ENCODE measurements at regions not wholly inside any gene's neighbourhood (a gene's known extent, or its start where the extent isn't known, plus 50 kb on each side); places are given as distances from the start of the nearest gene placed in this dataset.

GRCh38 chrX:15988661-15989603, 134.3 kb upstream of the AP1S2 start:
- TF ChIP-seq, protein P1, sequence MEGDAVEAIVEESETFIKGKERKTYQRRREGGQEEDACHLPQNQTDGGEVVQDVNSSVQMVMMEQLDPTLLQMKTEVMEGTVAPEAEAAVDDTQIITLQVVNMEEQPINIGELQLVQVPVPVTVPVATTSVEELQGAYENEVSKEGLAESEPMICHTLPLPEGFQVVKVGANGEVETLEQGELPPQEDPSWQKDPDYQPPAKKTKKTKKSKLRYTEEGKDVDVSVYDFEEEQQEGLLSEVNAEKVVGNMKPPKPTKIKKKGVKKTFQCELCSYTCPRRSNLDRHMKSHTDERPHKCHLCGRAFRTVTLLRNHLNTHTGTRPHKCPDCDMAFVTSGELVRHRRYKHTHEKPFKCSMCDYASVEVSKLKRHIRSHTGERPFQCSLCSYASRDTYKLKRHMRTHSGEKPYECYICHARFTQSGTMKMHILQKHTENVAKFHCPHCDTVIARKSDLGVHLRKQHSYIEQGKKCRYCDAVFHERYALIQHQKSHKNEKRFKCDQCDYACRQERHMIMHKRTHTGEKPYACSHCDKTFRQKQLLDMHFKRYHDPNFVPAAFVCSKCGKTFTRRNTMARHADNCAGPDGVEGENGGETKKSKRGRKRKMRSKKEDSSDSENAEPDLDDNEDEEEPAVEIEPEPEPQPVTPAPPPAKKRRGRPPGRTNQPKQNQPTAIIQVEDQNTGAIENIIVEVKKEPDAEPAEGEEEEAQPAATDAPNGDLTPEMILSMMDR (conservative IDR thresholded peaks at IDR 0.05; ENCODE audit: low read depth, low read length): no peak
- no peak for TF ChIP-seq USF2 (IDR thresholded peaks at IDR 0.05; ENCODE audit: low read depth, low read length)
- no peak for TF ChIP-seq RAD21 (IDR thresholded peaks at IDR 0.05; ENCODE audit: low read length)
- no peak for TF ChIP-seq MAFK (IDR thresholded peaks at IDR 0.05; ENCODE audit: low read depth, low read length)
- no peak for TF ChIP-seq POLR2A (IDR thresholded peaks at IDR 0.05; ENCODE audit: low read depth, low read length)
- TF ChIP-seq BHLHE40 (IDR thresholded peaks at IDR 0.05; ENCODE audit: low read depth, low read length): no peak
- no peak for TF ChIP-seq MXI1 (IDR thresholded peaks at IDR 0.05; ENCODE audit: borderline replicate concordance, low read depth, low read length)
- TF ChIP-seq SMC3 (IDR thresholded peaks at IDR 0.05; ENCODE audit: low read depth, low read length): no peak
- TF ChIP-seq CHD1 (IDR thresholded peaks at IDR 0.05; ENCODE audit: low read depth, low read length): no peak
- no peak for TF ChIP-seq RCOR1 (IDR thresholded peaks at IDR 0.05; ENCODE audit: insufficient replicate concordance, low read length)
- TF ChIP-seq NFE2L2 (IDR thresholded peaks at IDR 0.05; ENCODE audit: low read depth, low read length): no peak
- no peak for TF ChIP-seq FOS (IDR thresholded peaks at IDR 0.05; ENCODE audit: low read depth, low read length)
